HCT116 (cell line): ENCODE measurements at regions not wholly inside any gene's neighbourhood (a gene's known extent, or its start where the extent isn't known, plus 50 kb on each side); places are given as distances from the start of the nearest gene placed in this dataset.
"Not testable (repeated sequence)": the region's sequence is repeated elsewhere in the genome, so short reads cannot be mapped to it uniquely, and the experiment has no call there.

Experiments
- ATAC-seq: fragments of 200-7000 bp; cut with Tn5 transposase; 2 replicates; pipeline ENCODE4 v1.9.1; 2020; ENCODE audit warnings: mild to moderate bottlenecking, moderate library complexity
- BruUV-seq: library from RNA; stranded (reverse); fragments of 400-500 nt; replicated peaks from 2 replicates; lab custom pipeline; 2021; lab: Mats Ljungman, UMichigan
- CTCF ChIA-PET: fragments of 300-600 bp; sonication (Branson Sonifier 250); formaldehyde crosslinking; loops from one replicate; lab custom pipeline; 2021; ENCODE audit warnings: antibody characterized with exemption; lab: Charles Lee
- POLR2A ChIA-PET: fragments of 300-600, 350-600 bp; sonication (Branson Sonifier 250); formaldehyde crosslinking; loops from one replicate; lab custom pipeline; 2021; ENCODE audit warnings: antibody characterized with exemption; lab: Charles Lee
- RAD21 ChIA-PET, 2 experiments: fragments of 300-600 bp; sonication (Branson Sonifier 250); formaldehyde crosslinking; loops; one replicate each; lab custom pipeline; 2023; ENCODE audit warnings: low total read pairs in 2 of 2; ENCODE audit not compliant: uncharacterized antibody in 2 of 2, unreplicated experiment in 2 of 2, low non-redundant PET in 1 of 2; lab: Charles Lee
- DNase-seq: peaks from one replicate; pipeline ENCODE4 v3.0.0-alpha.2; 2010; ENCODE audit warnings: low read depth, low spot score
- H2AFZ ChIP-seq: fragments of 200-600 bp; shearing (Covaris generic), sonication (generic); 2 replicates; pipeline ENCODE4 v1.6.1; 2017; ENCODE audit warnings: low read depth, mixed run types, mixed read lengths, antibody characterized with exemption, low read length; ENCODE audit not compliant: poor library complexity, severe bottlenecking
- H3K27ac ChIP-seq: 2 replicates; pipeline ENCODE4 v1.5.1; 2012; ENCODE audit warnings: low read depth, low read length
- H3K27me3 ChIP-seq: fragments of 200-600 bp; sonication (generic); 2 replicates; pipeline ENCODE4 v1.6.1; 2016; ENCODE audit warnings: mixed run types, low read length, mixed read lengths; ENCODE audit not compliant: insufficient read depth
- H3K36me3 ChIP-seq, 2 experiments: fragments of 200-500 bp in 1 of 2; fragments of 200-600 bp in 1 of 2; sonication (Bioruptor generic) in 1 of 2; sonication (generic) in 1 of 2; 2 replicates each; pipeline versions ENCODE4 v1.5.1 to v1.6.1; 2014 to 2016; ENCODE audit warnings: low read length in 2 of 2, inconsistent platforms in 1 of 2, mixed read lengths in 1 of 2, mixed run types in 1 of 2; ENCODE audit not compliant: insufficient read depth in 2 of 2, control insufficient read depth in 1 of 2
- H3K4me1 ChIP-seq, 2 experiments: fragments of 200-600 bp in 1 of 2; sonication (generic) in 1 of 2; 2 replicates each; pipeline versions ENCODE4 v1.5.1 to v1.6.1; 2012 to 2017; ENCODE audit warnings: low read length in 2 of 2, inconsistent platforms in 1 of 2, mild to moderate bottlenecking in 1 of 2, mixed read lengths in 1 of 2, mixed run types in 1 of 2, moderate library complexity in 1 of 2; ENCODE audit not compliant: insufficient read depth in 2 of 2, control insufficient read depth in 1 of 2
- H3K4me2 ChIP-seq: fragments of 200-600 bp; sonication (generic); 2 replicates; pipeline ENCODE4 v1.6.1; 2017; ENCODE audit warnings: mixed run types, low read length, mixed read lengths
- H3K4me3 ChIP-seq, 2 experiments: fragments of 200-600 bp in 1 of 2; sonication (generic) in 1 of 2; replicated peaks in 1 of 2; 2 replicates each; pipeline ENCODE4 v1.5.1; 2011 to 2016; ENCODE audit warnings: low read length in 2 of 2, control low read depth in 1 of 2, low read depth in 1 of 2, mild to moderate bottlenecking in 1 of 2, mixed read lengths in 1 of 2, mixed run types in 1 of 2
- H3K79me2 ChIP-seq: fragments of 200-600 bp; sonication (generic); 2 replicates; pipeline ENCODE4 v1.6.1; 2017; ENCODE audit warnings: mild to moderate bottlenecking, mixed run types, low read length, moderate library complexity, mixed read lengths; ENCODE audit not compliant: insufficient read depth
- H3K9ac ChIP-seq: fragments of 200-600 bp; sonication (generic); 2 replicates; pipeline ENCODE4 v1.6.1; 2016; ENCODE audit warnings: low read length, mixed read lengths
- H3K9me2 ChIP-seq: fragments of 200-600 bp; sonication (generic), shearing (Covaris generic); 2 replicates; pipeline ENCODE4 v1.6.1; 2017; ENCODE audit warnings: mixed run types, mild to moderate bottlenecking, moderate library complexity; ENCODE audit not compliant: insufficient read depth
- H3K9me3 ChIP-seq, 2 experiments: fragments of 200-500 bp in 1 of 2; fragments of 200-600 bp in 1 of 2; sonication (Bioruptor generic) in 1 of 2; sonication (generic) in 1 of 2; 2 replicates each; pipeline ENCODE4 v1.6.1; 2014 to 2017; ENCODE audit warnings: low read length in 2 of 2, mixed read lengths in 2 of 2, inconsistent platforms in 1 of 2, low read depth in 1 of 2, mild to moderate bottlenecking in 1 of 2, mixed run types in 1 of 2, moderate library complexity in 1 of 2; ENCODE audit not compliant: control insufficient read depth in 1 of 2, insufficient read depth in 1 of 2
- H4K20me1 ChIP-seq: fragments of 200-600 bp; sonication (generic), shearing (Covaris generic); 2 replicates; pipeline ENCODE4 v1.6.1; 2017; ENCODE audit warnings: mixed run types, mild to moderate bottlenecking, moderate library complexity; ENCODE audit not compliant: insufficient read depth
- ATF3 ChIP-seq: IDR thresholded peaks from 2 replicates; pipeline ENCODE4 v1.6.1; 2012
- CBX3 ChIP-seq: IDR thresholded peaks from 2 replicates; pipeline ENCODE4 v1.6.1; 2012; ENCODE audit warnings: low read depth
- EGR1 ChIP-seq: IDR thresholded peaks from 2 replicates; pipeline ENCODE4 v1.6.1; 2012; ENCODE audit warnings: low read depth
- ELF1 ChIP-seq: IDR thresholded peaks from 2 replicates; pipeline ENCODE4 v1.6.1; 2012; ENCODE audit warnings: low read depth, borderline replicate concordance
- FOSL1 ChIP-seq: IDR thresholded peaks from 2 replicates; pipeline ENCODE4 v1.6.1; 2012; ENCODE audit warnings: low read depth
- JUND ChIP-seq: IDR thresholded peaks from 2 replicates; pipeline ENCODE4 v1.6.1; 2012
- POLR2AphosphoS5 ChIP-seq: IDR thresholded peaks from 2 replicates; pipeline ENCODE4 v1.6.1; 2011; ENCODE audit warnings: mild to moderate bottlenecking, low read depth, low read length, moderate library complexity
- RAD21 ChIP-seq: IDR thresholded peaks from 2 replicates; pipeline ENCODE4 v1.6.1; 2012; ENCODE audit warnings: low read depth, mild to moderate bottlenecking
- REST ChIP-seq: IDR thresholded peaks from 2 replicates; pipeline ENCODE4 v1.6.1; 2012; ENCODE audit warnings: low read depth
- SRF ChIP-seq: IDR thresholded peaks from 2 replicates; pipeline ENCODE4 v1.6.1; 2012; ENCODE audit warnings: low read depth
- TCF7L2 ChIP-seq: IDR thresholded peaks from 2 replicates; pipeline ENCODE4 v1.7.0; 2011; ENCODE audit warnings: borderline replicate concordance, inconsistent platforms; ENCODE audit not compliant: insufficient read depth, insufficient read length; ENCODE audit errors: extremely low read depth
- YY1 ChIP-seq: IDR thresholded peaks from 2 replicates; pipeline ENCODE4 v1.6.1; 2011; ENCODE audit warnings: low read length, low read depth, moderate library complexity, mild to moderate bottlenecking; ENCODE audit not compliant: insufficient replicate concordance; ENCODE audit errors: extremely low read depth
- ZBTB33 ChIP-seq: IDR thresholded peaks from 2 replicates; pipeline ENCODE4 v1.6.1; 2011; ENCODE audit warnings: mild to moderate bottlenecking, low read length, moderate library complexity; ENCODE audit not compliant: insufficient replicate concordance; ENCODE audit errors: extremely low read depth
- ZFX ChIP-seq: fragments of 450-650 bp; IDR thresholded peaks from 2 replicates; pipeline ENCODE4 v1.6.1; 2017
- intact Hi-C: fragments of 100-400 bp; cut with micrococcal nuclease; formaldehyde crosslinking; loops from 2 replicates; pipeline ENCODE4 v1.10.0; 2022

GRCh38 chr4:25994577-25994976 lies 80.6 kb downstream of the SMIM20 start:
- H2AFZ ChIP-seq, H3K27ac ChIP-seq, H4K20me1 ChIP-seq, H3K9ac ChIP-seq, BruUV-seq, DNase-seq, RAD21 ChIA-PET, H3K79me2 ChIP-seq, H3K4me3 ChIP-seq, H3K36me3 ChIP-seq, H3K9me2 ChIP-seq, H3K27me3 ChIP-seq, H3K9me3 ChIP-seq, POLR2A ChIA-PET, intact Hi-C loops: not testable (repeated sequence)
- Histone ChIP-seq H3K4me2 (peak overlapping the region; percentile 45), H3K4me1 (peaks cover 11 to 26% of the 10 kb centered on the region in 2 experiments; a peak in 3 of 4 replicates)
- ATAC-seq = peak; percentile 42; the same call in 1 of the 2 replicates
- CTCF ChIA-PET = interaction anchor here (1.4 kb wide), 1 partner anchor 11 kb away, joined by 4 read pairs; no protein-coding TSS in a partner anchor
- TF ChIP-seq FOSL1 (peak; percentile 41), JUND (peak; percentile 44; the same call in 1 of the 2 replicates), CBX3 (peak; percentile 61; the same call in 1 of the 2 replicates)

DNA sequence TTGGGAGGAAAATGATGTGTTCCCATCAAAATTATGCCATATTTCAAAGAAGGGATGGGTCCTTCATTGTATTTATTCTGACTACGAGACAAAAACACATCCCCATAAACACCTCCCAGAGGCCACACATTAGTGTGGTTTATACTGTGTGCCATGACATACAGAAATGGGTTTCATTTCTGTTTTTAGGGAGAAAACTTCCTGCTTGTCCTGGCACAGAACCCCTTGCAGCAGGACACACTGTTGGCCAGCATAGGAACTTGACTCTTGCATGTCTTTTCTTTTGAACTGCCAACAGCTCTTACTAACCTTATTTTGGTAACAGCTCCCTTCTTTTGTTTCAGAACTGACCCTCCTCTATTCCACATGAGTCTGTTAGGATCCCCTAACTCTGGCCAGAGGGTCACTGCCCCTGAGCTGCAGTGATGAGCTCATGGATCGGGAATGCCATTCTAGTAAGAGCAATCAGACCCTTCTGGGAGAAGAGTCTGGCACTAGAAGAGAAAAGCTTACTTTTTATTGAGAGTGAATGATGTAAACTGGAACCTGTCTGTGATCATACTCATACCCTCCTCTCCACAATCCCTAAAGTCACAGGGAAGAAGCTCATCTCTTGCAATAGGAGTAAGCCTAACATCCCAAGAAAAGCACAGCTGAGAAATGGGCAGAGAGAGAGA lies 86.4 kb downstream of the SMIM20 start:
- Histone ChIP-seq H3K9me2 (no peaks in the 10 kb centered on the region), H3K9ac (no peak overlapping the region), H3K4me2 (no peak overlapping the region), H3K9me3 (no peaks in the 10 kb centered on the region), H3K4me1 (no peaks in the 10 kb centered on the region; a peak in 1 of 4 replicates), H4K20me1 (no peaks in the 10 kb centered on the region), H3K27ac (no peak overlapping the region), H2AFZ (no peak overlapping the region), H3K79me2 (no peaks in the 10 kb centered on the region), H3K4me3 (no peak overlapping the region), H3K27me3 (no peaks in the 10 kb centered on the region), H3K36me3 (no peaks in the 10 kb centered on the region)
- TF ChIP-seq RAD21 (no peak), FOSL1 (no peak), EGR1 (no peak), TCF7L2 (no peak), POLR2AphosphoS5 (no peak), ZFX (no peak), REST (no peak), YY1 (no peak), SRF (no peak), ELF1 (no peak), ZBTB33 (no peak), ATF3 (no peak)
- DNase-seq = no peak
- BruUV-seq = no TSS peak
- intact Hi-C loops = no loop called here
- ATAC-seq = no peak
- ChIA-PET POLR2A (no interaction called here), CTCF (no interaction called here), RAD21 (no interaction called here)
